Epithelial cell of proximal tubule (primary cell): ENCODE measurements at regions not wholly inside any gene's neighbourhood (a gene's known extent, or its start where the extent isn't known, plus 50 kb on each side); places are given as distances from the start of the nearest gene placed in this dataset.
"Not testable (repeated sequence)": the region's sequence is repeated elsewhere in the genome, so short reads cannot be mapped to it uniquely, and the experiment has no call there.

Experiments used
- DNase-seq: peaks from one replicate; pipeline ENCODE4 v3.0.0-alpha.2; 2011; ENCODE audit warnings: low read depth
- H3K4me3 ChIP-seq: 2 replicates; pipeline ENCODE4 v1.5.1; 2011; ENCODE audit warnings: low read depth, mild to moderate bottlenecking, low read length
- TF ChIP-seq, protein P1 (sequence below): conservative IDR thresholded peaks from 2 replicates; pipeline ENCODE4 v1.5.1; 2012; ENCODE audit warnings: low read depth, mild to moderate bottlenecking, low read length

GRCh38 chr2:76160670-76161069, 450.0 kb upstream of the GCFC2 start:
- H3K4me3 ChIP-seq: no peak overlapping the region
- TF ChIP-seq, protein P1, sequence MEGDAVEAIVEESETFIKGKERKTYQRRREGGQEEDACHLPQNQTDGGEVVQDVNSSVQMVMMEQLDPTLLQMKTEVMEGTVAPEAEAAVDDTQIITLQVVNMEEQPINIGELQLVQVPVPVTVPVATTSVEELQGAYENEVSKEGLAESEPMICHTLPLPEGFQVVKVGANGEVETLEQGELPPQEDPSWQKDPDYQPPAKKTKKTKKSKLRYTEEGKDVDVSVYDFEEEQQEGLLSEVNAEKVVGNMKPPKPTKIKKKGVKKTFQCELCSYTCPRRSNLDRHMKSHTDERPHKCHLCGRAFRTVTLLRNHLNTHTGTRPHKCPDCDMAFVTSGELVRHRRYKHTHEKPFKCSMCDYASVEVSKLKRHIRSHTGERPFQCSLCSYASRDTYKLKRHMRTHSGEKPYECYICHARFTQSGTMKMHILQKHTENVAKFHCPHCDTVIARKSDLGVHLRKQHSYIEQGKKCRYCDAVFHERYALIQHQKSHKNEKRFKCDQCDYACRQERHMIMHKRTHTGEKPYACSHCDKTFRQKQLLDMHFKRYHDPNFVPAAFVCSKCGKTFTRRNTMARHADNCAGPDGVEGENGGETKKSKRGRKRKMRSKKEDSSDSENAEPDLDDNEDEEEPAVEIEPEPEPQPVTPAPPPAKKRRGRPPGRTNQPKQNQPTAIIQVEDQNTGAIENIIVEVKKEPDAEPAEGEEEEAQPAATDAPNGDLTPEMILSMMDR: no peak
- no peak for DNase-seq

- TF ChIP-seq, protein P1: no peak
- no peak overlapping the region for H3K4me3 ChIP-seq
- no peak for DNase-seq
These were observed 448.4 kb upstream of the GCFC2 start for GRCh38 chr2:76159042-76159648.

DNA sequence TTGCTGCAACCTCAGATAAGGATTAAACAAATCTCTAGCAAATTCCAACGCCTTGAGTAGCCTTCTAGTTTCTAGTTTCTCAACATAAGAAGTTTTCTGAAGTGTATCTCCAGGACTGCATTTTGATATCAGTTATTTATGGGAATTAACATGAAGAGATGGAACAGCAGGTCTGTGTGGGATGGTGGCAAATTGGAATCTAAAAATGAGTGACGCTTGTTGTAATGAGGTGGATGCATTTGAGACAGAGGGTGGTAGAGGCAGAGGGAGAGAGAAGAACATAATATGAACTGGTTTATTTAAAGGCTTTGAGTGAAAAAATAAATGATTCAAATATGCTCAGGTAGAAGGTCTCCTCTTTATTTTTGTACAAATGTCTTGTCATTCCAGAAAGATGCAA, 446.8 kb upstream of the GCFC2 start:
- TF ChIP-seq, protein P1: no peak
- DNase-seq: no peak
- no peak overlapping the region for H3K4me3 ChIP-seq

DNA sequence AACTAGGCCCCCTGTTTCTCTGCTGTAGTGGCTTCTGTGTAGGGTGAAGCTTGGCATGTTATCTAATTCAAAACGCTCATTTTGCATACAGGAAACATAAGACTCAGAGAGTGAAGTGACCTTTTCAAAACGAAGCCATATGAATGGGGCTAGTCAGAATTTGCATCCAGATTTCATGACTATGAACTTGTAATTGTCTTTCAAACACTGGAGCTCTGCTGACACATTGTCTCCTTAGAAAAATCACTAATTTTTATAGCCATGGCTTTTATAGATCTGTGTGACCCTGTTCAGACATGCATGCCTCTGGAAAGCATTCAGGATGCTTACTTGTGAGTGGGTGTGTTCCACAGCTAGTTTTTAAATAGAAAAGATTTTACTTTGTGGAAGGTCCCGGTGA, 444.3 kb upstream of the GCFC2 start:
- TF ChIP-seq, protein P1: no peak
- H3K4me3 ChIP-seq: no peak overlapping the region
- no peak for DNase-seq

DNA sequence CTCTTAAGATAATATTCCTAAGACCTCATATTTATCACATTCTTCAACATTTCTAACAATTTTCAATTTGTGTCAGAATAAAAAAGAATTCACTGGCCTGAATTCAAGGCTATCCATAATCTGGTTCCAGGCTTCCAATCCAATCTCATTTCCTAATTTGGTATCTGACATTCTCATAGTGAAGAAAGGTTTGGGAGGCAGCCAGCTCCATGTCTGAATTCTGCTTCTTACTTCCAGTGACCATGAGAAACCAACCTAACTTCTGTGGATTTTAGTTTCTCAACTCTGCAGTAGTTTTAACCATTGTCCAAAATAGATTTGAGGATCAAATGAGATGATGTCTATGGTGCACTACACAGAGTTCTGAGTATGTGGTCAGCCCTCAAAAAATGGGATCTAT, 439.1 kb upstream of the GCFC2 start:
- H3K4me3 ChIP-seq: no peak overlapping the region
- no peak for DNase-seq
- TF ChIP-seq, protein P1: no peak

GRCh38 chr2:76139303-76139702, 428.6 kb upstream of the GCFC2 start:
- not testable (repeated sequence) for DNase-seq, H3K4me3 ChIP-seq

GRCh38 chr2:76128622-76129021, 417.9 kb upstream of the GCFC2 start:
- no peak for DNase-seq
- TF ChIP-seq, protein P1: no peak
- no peak overlapping the region for H3K4me3 ChIP-seq

- TF ChIP-seq, protein P1: no peak
- H3K4me3 ChIP-seq: no peak overlapping the region
- no peak for DNase-seq
These were observed 409.5 kb upstream of the GCFC2 start for GRCh38 chr2:76120176-76120575.
